ENCODE measurements at regions not wholly inside any gene's neighbourhood (a gene's known extent, or its start where the extent isn't known, plus 50 kb on each side); places are given as distances from the start of the nearest gene placed in this dataset.

- no peaks in the 10 kb centered on the region for H3K9me3 ChIP-seq
- no peaks in the 10 kb centered on the region for H3K36me3 ChIP-seq
- no peak for DNase-seq
- peak overlapping the region; percentile 2 to 62 (median 47) for H3K27ac ChIP-seq
- TF ChIP-seq CTCF (IDR thresholded peaks at IDR 0.05) (no peak), POLR2A (IDR thresholded peaks at IDR 0.05) (no peak)
- 40 to 48% methylated on average over 8 to 9 of the region's 9 CpGs for WGBS, 2 donors
- no peak overlapping the region for H3K4me3 ChIP-seq (replicated peaks in 1 of 3)
- no peaks in the 10 kb centered on the region for H3K27me3 ChIP-seq
- intact Hi-C loops (cut with DNase I), result no loop called here
- peaks cover 23 to 60% of the 10 kb centered on the region in 2 donors for H3K4me1 ChIP-seq
These were observed 104.8 kb upstream of the IPO9 start for GRCh38 chr1:201724039-201724765.

- TF ChIP-seq CTCF (IDR thresholded peaks at IDR 0.05) (no peak), POLR2A (IDR thresholded peaks at IDR 0.05) (no peak)
- Histone ChIP-seq H3K27ac (peak overlapping the region in 2 of 3 donors; percentile 47 to 62), H3K36me3 (no peaks in the 10 kb centered on the region), H3K27me3 (no peaks in the 10 kb centered on the region), H3K9me3 (no peaks in the 10 kb centered on the region), H3K4me3 (replicated peaks in 1 of 3) (no peak overlapping the region), H3K4me1 (peaks cover 23 to 55% of the 10 kb centered on the region in 2 donors)
- DNase-seq, result no peak
- intact Hi-C loops (cut with DNase I), result no loop called here
- 36 to 47% methylated on average over 5 of the region's 5 CpGs for WGBS, 2 donors
These were observed 104.2 kb upstream of the IPO9 start for GRCh38 chr1:201724766-201725118.

- Histone ChIP-seq H3K4me1 (peaks cover 23 to 37% of the 10 kb centered on the region in 2 donors), H3K4me3 (replicated peaks in 1 of 3) (no peak overlapping the region), H3K36me3 (no peaks in the 10 kb centered on the region), H3K27me3 (no peaks in the 10 kb centered on the region), H3K9me3 (no peaks in the 10 kb centered on the region), H3K27ac (peak overlapping the region in 2 of 3 donors; percentile 9 to 72)
- TF ChIP-seq POLR2A (IDR thresholded peaks at IDR 0.05) (no peak), CTCF (IDR thresholded peaks at IDR 0.05) (no peak)
- peak; percentile 43 to 46 for DNase-seq
- intact Hi-C loops (cut with DNase I), result no loop called here
- WGBS, 2 donors, result 32 to 33% methylated on average over 2 of the region's 2 CpGs
These were observed 102.3 kb upstream of the IPO9 start for GRCh38 chr1:201726700-201727099.

- no peaks in the 10 kb centered on the region for H3K27me3 ChIP-seq
- no peak for DNase-seq
- no peaks in the 10 kb centered on the region for H3K36me3 ChIP-seq
- intact Hi-C loops (cut with DNase I), result no loop called here
- no peak overlapping the region for H3K27ac ChIP-seq
- H3K4me3 ChIP-seq (replicated peaks in 1 of 3), result no peak overlapping the region
- no peak for TF ChIP-seq CTCF (IDR thresholded peaks at IDR 0.05)
- no peak for TF ChIP-seq POLR2A (IDR thresholded peaks at IDR 0.05)
- H3K9me3 ChIP-seq, result no peaks in the 10 kb centered on the region
- peaks cover 19 to 26% of the 10 kb centered on the region in 2 donors for H3K4me1 ChIP-seq
These were observed 100.2 kb upstream of the IPO9 start for GRCh38 chr1:201728731-201729130.

GRCh38 chr1:201729973-201730608, 98.9 kb upstream of the IPO9 start:
- no peak overlapping the region for H3K27ac ChIP-seq
- no peak for TF ChIP-seq POLR2A (IDR thresholded peaks at IDR 0.05)
- TF ChIP-seq CTCF (IDR thresholded peaks at IDR 0.05), result no peak
- peaks cover 9 to 19% of the 10 kb centered on the region in 2 donors for H3K4me1 ChIP-seq
- no peaks in the 10 kb centered on the region for H3K9me3 ChIP-seq
- no peaks in the 10 kb centered on the region for H3K36me3 ChIP-seq
- no peak overlapping the region for H3K4me3 ChIP-seq (replicated peaks in 1 of 3)
- intact Hi-C loops (cut with DNase I), result no loop called here
- no peak for DNase-seq
- WGBS, 2 donors, result 87 to 95% methylated on average over 5 of the region's 5 CpGs
- H3K27me3 ChIP-seq, result no peaks in the 10 kb centered on the region

Data from thyroid gland (tissue), 4 donors.